ENCODE measurements at regions not wholly inside any gene's neighbourhood (a gene's known extent, or its start where the extent isn't known, plus 50 kb on each side); places are given as distances from the start of the nearest gene placed in this dataset.

DNA sequence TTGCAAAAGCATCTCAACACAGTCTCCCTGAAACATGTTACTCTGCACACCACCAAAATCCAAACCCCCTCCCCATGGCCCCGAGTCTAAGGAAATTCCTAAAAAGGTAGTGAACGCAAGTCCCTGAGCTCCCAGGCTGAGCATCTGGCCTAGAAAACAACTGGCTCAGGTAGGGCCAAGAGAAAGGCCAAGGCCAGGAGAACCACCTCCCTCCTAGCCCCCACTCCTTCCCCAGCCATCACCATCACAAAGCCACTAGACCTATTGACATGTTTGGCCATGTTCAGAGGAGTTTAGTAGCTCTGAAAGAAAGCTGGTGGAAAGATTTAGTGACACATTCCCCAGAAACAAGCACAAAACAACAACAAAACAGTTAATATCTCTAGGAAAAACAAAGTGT, 220.0 kb upstream of the PSMD7 start:
- H3K79me2 ChIP-seq (ENCODE audit: insufficient read depth) = no peaks in the 10 kb centered on the region
- TF ChIP-seq JUND (IDR thresholded peaks at IDR 0.05) = no peak
- no peak for TF ChIP-seq EZH2phosphoT487 (IDR thresholded peaks at IDR 0.05; ENCODE audit: borderline replicate concordance, low read depth)
- no peak for TF ChIP-seq SMC3 (IDR thresholded peaks at IDR 0.05; ENCODE audit: low read depth, low read length)
- TF ChIP-seq POLR2AphosphoS5 (IDR thresholded peaks at IDR 0.05; ENCODE audit: low read depth, low read length) = no peak
- no peak for TF ChIP-seq TCF12 (IDR thresholded peaks at IDR 0.05)
- no peak overlapping the region for H3K4me2 ChIP-seq
- H3F3A ChIP-seq (replicated peaks; ENCODE audit: insufficient read depth) = no peaks in the 10 kb centered on the region
- WGBS (ENCODE audit: low lambda C conversion rate) = 19% methylated on average over 2 of the region's 2 CpGs
- H3K27ac ChIP-seq (ENCODE audit: low read depth in 2 of 2, low read length in 1 of 2) = no peak overlapping the region
- H3K9me3 ChIP-seq = no peaks in the 10 kb centered on the region
- POLR2A ChIA-PET = no interaction called here
- H3K36me3 ChIP-seq (replicated peaks in 1 of 2; ENCODE audit: control insufficient read depth in 1 of 2, insufficient read depth in 2 of 2, low read length in 1 of 2) = no peaks in the 10 kb centered on the region
- no peak overlapping the region for H3K4me3 ChIP-seq (ENCODE audit: low read depth in 2 of 2, low read length in 1 of 2)
- H3K4me1 ChIP-seq (ENCODE audit: control insufficient read depth in 1 of 2, insufficient read depth in 2 of 2, low read depth in 1 of 2, low read length in 1 of 2) = no peaks in the 10 kb centered on the region
- no peak for DNase-seq
- no peaks in the 10 kb centered on the region for H4K20me1 ChIP-seq (ENCODE audit: insufficient read depth)
- H3K27me3 ChIP-seq (ENCODE audit: insufficient read depth) = no peaks in the 10 kb centered on the region
- CTCF ChIA-PET = no interaction called here
- H3K9ac ChIP-seq = no peak overlapping the region
- H2AFZ ChIP-seq (ENCODE audit: low read depth) = no peak overlapping the region
- H3K9me2 ChIP-seq = no peaks in the 10 kb centered on the region

DNA sequence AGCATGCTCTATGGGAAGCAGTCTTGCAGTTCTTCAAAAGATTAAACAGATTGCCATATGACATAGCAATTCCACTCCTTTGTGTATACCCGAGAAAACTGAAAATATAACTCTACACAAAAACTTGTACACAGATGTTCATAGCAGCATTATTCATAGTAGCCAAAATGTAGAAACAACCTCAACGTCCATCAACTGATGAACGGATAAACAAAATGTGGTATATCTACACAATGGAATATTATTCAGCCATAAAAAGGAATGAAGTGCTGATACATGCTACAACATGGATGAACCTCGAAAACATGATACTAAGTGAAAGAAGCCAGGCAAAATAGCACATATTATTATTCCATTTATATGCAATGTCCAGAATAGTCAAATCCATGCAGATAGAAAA, 221.2 kb upstream of the PSMD7 start:
- H3K4me3 ChIP-seq (ENCODE audit: low read depth in 2 of 2, low read length in 1 of 2) = no peak overlapping the region
- TF ChIP-seq, protein P1, sequence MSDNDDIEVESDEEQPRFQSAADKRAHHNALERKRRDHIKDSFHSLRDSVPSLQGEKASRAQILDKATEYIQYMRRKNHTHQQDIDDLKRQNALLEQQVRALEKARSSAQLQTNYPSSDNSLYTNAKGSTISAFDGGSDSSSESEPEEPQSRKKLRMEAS (IDR thresholded peaks at IDR 0.05; ENCODE audit: low read depth) = no peak
- TF ChIP-seq FOSL2 (IDR thresholded peaks at IDR 0.05; ENCODE audit: borderline replicate concordance, low read depth) = no peak
- no peaks in the 10 kb centered on the region for H4K20me1 ChIP-seq (ENCODE audit: insufficient read depth)
- POLR2A ChIA-PET = no interaction called here
- H3K36me3 ChIP-seq (replicated peaks in 1 of 2; ENCODE audit: control insufficient read depth in 1 of 2, insufficient read depth in 2 of 2, low read length in 1 of 2) = no peaks in the 10 kb centered on the region
- H3K27me3 ChIP-seq (ENCODE audit: insufficient read depth) = no peaks in the 10 kb centered on the region
- H3K9ac ChIP-seq = no peak overlapping the region
- H3K79me2 ChIP-seq (ENCODE audit: insufficient read depth) = no peaks in the 10 kb centered on the region
- H3K9me2 ChIP-seq = no peaks in the 10 kb centered on the region
- no peak overlapping the region for H2AFZ ChIP-seq (ENCODE audit: low read depth)
- WGBS (ENCODE audit: low lambda C conversion rate) = 30% methylated on average over 4 of the region's 4 CpGs
- no peaks in the 10 kb centered on the region for H3F3A ChIP-seq (replicated peaks; ENCODE audit: insufficient read depth)
- no peak for DNase-seq
- H3K4me1 ChIP-seq (ENCODE audit: control insufficient read depth in 1 of 2, insufficient read depth in 2 of 2, low read depth in 1 of 2, low read length in 1 of 2) = no peaks in the 10 kb centered on the region
- no peaks in the 10 kb centered on the region for H3K9me3 ChIP-seq
- H3K4me2 ChIP-seq = no peak overlapping the region
- CTCF ChIA-PET = interaction anchor here (1.2 kb wide), 1 partner anchor 9 kb away, joined by 4 read pairs; no protein-coding TSS in a partner anchor
- no peak overlapping the region for H3K27ac ChIP-seq (ENCODE audit: low read depth in 2 of 2, low read length in 1 of 2)

DNA sequence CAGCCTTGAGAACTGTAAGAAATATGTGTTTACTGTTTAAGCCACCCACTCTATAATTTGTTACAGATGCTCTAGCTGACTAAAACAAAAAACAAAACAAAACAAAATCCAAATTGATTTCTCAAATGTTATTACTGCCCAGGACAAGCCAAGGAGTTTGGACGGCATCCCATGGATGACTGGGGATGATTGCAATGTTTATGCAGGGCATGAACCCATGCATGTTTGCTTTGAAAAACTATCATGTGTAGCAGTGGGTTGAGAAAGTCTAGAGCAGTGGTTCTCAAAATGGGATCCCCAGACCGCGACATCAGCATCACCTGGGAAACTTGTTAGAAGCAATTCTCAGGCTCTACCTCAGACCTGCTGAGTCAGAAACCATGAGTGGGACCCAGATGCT, 223.2 kb upstream of the PSMD7 start:
- H3K27ac ChIP-seq (ENCODE audit: low read depth in 2 of 2, low read length in 1 of 2) = no peak overlapping the region
- DNase-seq = no peak
- H3K9me2 ChIP-seq = no peaks in the 10 kb centered on the region
- no peak for TF ChIP-seq ELF1 (IDR thresholded peaks at IDR 0.05)
- no peak for TF ChIP-seq YY1 (IDR thresholded peaks at IDR 0.05; ENCODE audit: low read depth)
- no peak for TF ChIP-seq RCOR1 (IDR thresholded peaks at IDR 0.05; ENCODE audit: low read length)
- no peak for TF ChIP-seq EP300 (IDR thresholded peaks at IDR 0.05; ENCODE audit: borderline replicate concordance in 1 of 2, low read depth in 1 of 2, low read length in 1 of 2)
- TF ChIP-seq TCF12 (IDR thresholded peaks at IDR 0.05) = no peak
- no peak for TF ChIP-seq POLR2AphosphoS5 (IDR thresholded peaks at IDR 0.05; ENCODE audit: low read depth, low read length)
- no peak for TF ChIP-seq TEAD4 (IDR thresholded peaks at IDR 0.05; ENCODE audit: borderline replicate concordance, insufficient read depth)
- TF ChIP-seq, protein P2, sequence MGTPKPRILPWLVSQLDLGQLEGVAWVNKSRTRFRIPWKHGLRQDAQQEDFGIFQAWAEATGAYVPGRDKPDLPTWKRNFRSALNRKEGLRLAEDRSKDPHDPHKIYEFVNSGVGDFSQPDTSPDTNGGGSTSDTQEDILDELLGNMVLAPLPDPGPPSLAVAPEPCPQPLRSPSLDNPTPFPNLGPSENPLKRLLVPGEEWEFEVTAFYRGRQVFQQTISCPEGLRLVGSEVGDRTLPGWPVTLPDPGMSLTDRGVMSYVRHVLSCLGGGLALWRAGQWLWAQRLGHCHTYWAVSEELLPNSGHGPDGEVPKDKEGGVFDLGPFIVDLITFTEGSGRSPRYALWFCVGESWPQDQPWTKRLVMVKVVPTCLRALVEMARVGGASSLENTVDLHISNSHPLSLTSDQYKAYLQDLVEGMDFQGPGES (IDR thresholded peaks at IDR 0.05; ENCODE audit: low read depth, low read length) = no peak
- TF ChIP-seq, protein P3, sequence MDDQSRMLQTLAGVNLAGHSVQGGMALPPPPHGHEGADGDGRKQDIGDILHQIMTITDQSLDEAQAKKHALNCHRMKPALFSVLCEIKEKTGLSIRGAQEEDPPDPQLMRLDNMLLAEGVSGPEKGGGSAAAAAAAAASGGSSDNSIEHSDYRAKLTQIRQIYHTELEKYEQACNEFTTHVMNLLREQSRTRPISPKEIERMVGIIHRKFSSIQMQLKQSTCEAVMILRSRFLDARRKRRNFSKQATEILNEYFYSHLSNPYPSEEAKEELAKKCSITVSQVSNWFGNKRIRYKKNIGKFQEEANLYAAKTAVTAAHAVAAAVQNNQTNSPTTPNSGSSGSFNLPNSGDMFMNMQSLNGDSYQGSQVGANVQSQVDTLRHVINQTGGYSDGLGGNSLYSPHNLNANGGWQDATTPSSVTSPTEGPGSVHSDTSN (IDR thresholded peaks at IDR 0.05) = no peak
- TF ChIP-seq, protein P4, sequence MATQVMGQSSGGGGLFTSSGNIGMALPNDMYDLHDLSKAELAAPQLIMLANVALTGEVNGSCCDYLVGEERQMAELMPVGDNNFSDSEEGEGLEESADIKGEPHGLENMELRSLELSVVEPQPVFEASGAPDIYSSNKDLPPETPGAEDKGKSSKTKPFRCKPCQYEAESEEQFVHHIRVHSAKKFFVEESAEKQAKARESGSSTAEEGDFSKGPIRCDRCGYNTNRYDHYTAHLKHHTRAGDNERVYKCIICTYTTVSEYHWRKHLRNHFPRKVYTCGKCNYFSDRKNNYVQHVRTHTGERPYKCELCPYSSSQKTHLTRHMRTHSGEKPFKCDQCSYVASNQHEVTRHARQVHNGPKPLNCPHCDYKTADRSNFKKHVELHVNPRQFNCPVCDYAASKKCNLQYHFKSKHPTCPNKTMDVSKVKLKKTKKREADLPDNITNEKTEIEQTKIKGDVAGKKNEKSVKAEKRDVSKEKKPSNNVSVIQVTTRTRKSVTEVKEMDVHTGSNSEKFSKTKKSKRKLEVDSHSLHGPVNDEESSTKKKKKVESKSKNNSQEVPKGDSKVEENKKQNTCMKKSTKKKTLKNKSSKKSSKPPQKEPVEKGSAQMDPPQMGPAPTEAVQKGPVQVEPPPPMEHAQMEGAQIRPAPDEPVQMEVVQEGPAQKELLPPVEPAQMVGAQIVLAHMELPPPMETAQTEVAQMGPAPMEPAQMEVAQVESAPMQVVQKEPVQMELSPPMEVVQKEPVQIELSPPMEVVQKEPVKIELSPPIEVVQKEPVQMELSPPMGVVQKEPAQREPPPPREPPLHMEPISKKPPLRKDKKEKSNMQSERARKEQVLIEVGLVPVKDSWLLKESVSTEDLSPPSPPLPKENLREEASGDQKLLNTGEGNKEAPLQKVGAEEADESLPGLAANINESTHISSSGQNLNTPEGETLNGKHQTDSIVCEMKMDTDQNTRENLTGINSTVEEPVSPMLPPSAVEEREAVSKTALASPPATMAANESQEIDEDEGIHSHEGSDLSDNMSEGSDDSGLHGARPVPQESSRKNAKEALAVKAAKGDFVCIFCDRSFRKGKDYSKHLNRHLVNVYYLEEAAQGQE (IDR thresholded peaks at IDR 0.05; ENCODE audit: low read depth, low read length) = no peak
- no peak for TF ChIP-seq FOXM1 (IDR thresholded peaks at IDR 0.05; ENCODE audit: low read depth)
- TF ChIP-seq MEF2A (IDR thresholded peaks at IDR 0.05; ENCODE audit: borderline replicate concordance, low read depth) = no peak
- no peak for TF ChIP-seq RAD21 (IDR thresholded peaks at IDR 0.05; ENCODE audit: low read length)
- TF ChIP-seq SMC3 (IDR thresholded peaks at IDR 0.05; ENCODE audit: low read depth, low read length) = no peak

More for the DNA sequence above, 223.2 kb upstream of the PSMD7 start:
- Histone ChIP-seq H3K79me2 (ENCODE audit: insufficient read depth) (no peaks in the 10 kb centered on the region), H3K4me3 (ENCODE audit: low read depth in 2 of 2, low read length in 1 of 2) (no peak overlapping the region), H2AFZ (ENCODE audit: low read depth) (no peak overlapping the region), H3K4me2 (no peak overlapping the region), H3K9me3 (no peaks in the 10 kb centered on the region), H4K20me1 (ENCODE audit: insufficient read depth) (no peaks in the 10 kb centered on the region), H3F3A (replicated peaks; ENCODE audit: insufficient read depth) (no peaks in the 10 kb centered on the region), H3K36me3 (replicated peaks in 1 of 2; ENCODE audit: control insufficient read depth in 1 of 2, insufficient read depth in 2 of 2, low read length in 1 of 2) (no peaks in the 10 kb centered on the region), H3K27me3 (ENCODE audit: insufficient read depth) (no peaks in the 10 kb centered on the region), H3K9ac (no peak overlapping the region), H3K4me1 (ENCODE audit: control insufficient read depth in 1 of 2, insufficient read depth in 2 of 2, low read depth in 1 of 2, low read length in 1 of 2) (no peaks in the 10 kb centered on the region)
- ChIA-PET CTCF (interaction anchor here (1.3 to 1.8 kb wide), 3 partner anchors 39 to 202 kb away, joined by 3 to 4 read pairs (median 4); no protein-coding TSS in a partner anchor), POLR2A (interaction anchor here (0.7 kb wide), 1 partner anchor 24 kb away, joined by 4 read pairs; no protein-coding TSS in a partner anchor)
- 68% methylated on average over 3 of the region's 3 CpGs for WGBS (ENCODE audit: low lambda C conversion rate)

Measured in SK-N-SH (cell line).